Ovary (tissue), 7 donors: ENCODE measurements at regions not wholly inside any gene's neighbourhood (a gene's known extent, or its start where the extent isn't known, plus 50 kb on each side); places are given as distances from the start of the nearest gene placed in this dataset.
"Not testable (repeated sequence)": the region's sequence is repeated elsewhere in the genome, so short reads cannot be mapped to it uniquely, and the experiment has no call there.

Experiments
- DNase-seq, 5 donors: peaks; one replicate each; pipeline ENCODE4 v3.0.0-alpha.2; 2019 to 2020
- H3K27ac ChIP-seq, 2 donors: fragments of 200-600 bp; one replicate each; pipeline versions ENCODE4 v1.5.1 to v1.8.0; 2019 to 2022
- H3K27me3 ChIP-seq: fragments of 200-600 bp; one replicate; pipeline ENCODE4 v1.8.0; 2022
- H3K36me3 ChIP-seq: fragments of 200-600 bp; sonication (generic); one replicate; pipeline ENCODE4 v1.5.1; 2019
- H3K4me1 ChIP-seq: one replicate; pipeline ENCODE4 v1.8.1; 2013; ENCODE audit warnings: mild to moderate bottlenecking, moderate library complexity; ENCODE audit not compliant: insufficient read depth
- H3K4me3 ChIP-seq: fragments of 200-600 bp; sonication (generic); one replicate; pipeline ENCODE4 v1.5.1; 2017
- H3K9me3 ChIP-seq, 2 donors: fragments of 200-600 bp in 1 of 2; sonication (generic) in 1 of 2; one replicate each; pipeline versions ENCODE4 v1.5.1 to v1.8.1; 2013 to 2019; ENCODE audit warnings: mild to moderate bottlenecking in 1 of 2, moderate library complexity in 1 of 2
- CTCF ChIP-seq, 3 donors: fragments of 450-650 bp in 2 of 3; fragments of 200-600 bp in 1 of 3; IDR thresholded peaks; one replicate each; pipeline versions ENCODE4 v1.5.1 to v1.8.0; 2016 to 2022; ENCODE audit warnings: antibody characterized with exemption in 3 of 3, mild to moderate bottlenecking in 1 of 3
- EP300 ChIP-seq: sonication (generic); formaldehyde crosslinking; IDR thresholded peaks from one replicate; pipeline ENCODE4 v1.6.1; 2017; ENCODE audit warnings: antibody characterized with exemption
- POLR2A ChIP-seq: fragments of 450-650 bp; IDR thresholded peaks from one replicate; pipeline ENCODE4 v1.6.1; 2017; ENCODE audit warnings: antibody characterized with exemption, mild to moderate bottlenecking, moderate library complexity
- WGBS, 3 donors: extraction: QIAGEN DNeasy Blood & Tissue Kit in 1 of 3; methylation state at CpG; one replicate each; pipeline versions ENCODE4 v1.1.5 to v1.1.7; 2013 to 2017; 5-methylcytosine and 5-hydroxymethylcytosine counted together
- intact Hi-C, 4 donors: fragments of 100-400 bp; cut with DNase I; formaldehyde crosslinking; loops; one replicate each; pipeline versions ENCODE4 v1.11.0 to v1.15.1; 2022 to 2023
- donor health status: DM: no; HTN: no; CAD: no; lungs with moderate emphysema.
- donor health status: DM: no; HTN: no; CAD: no.
- donor health status: Bipolar disorder and iron deficiency.
- donor health status: DM: no; HTN: no; CAD: no.
- donor health status: DM: yes; HTN: yes; CAD: no.

- no peaks in the 10 kb centered on the region for H3K9me3 ChIP-seq
- DNase-seq = no peak
- H3K27ac ChIP-seq = no peak overlapping the region
- no peak overlapping the region for H3K4me3 ChIP-seq
- H3K36me3 ChIP-seq = no peaks in the 10 kb centered on the region
- WGBS, 3 donors = 66 to 78% (median 73%) methylated on average over 7 of the region's 7 CpGs
- no peak for TF ChIP-seq CTCF (IDR thresholded peaks at IDR 0.05)
- TF ChIP-seq POLR2A = no peak
- no peak for TF ChIP-seq EP300
- no peaks in the 10 kb centered on the region for H3K4me1 ChIP-seq
- no peaks in the 10 kb centered on the region for H3K27me3 ChIP-seq
- intact Hi-C loops = no loop called here
These were observed 340.5 kb downstream of the VRK1 start for GRCh38 chr14:97137705-97138104.

GRCh38 chr14:97138801-97139200 lies 341.6 kb downstream of the VRK1 start:
- no peaks in the 10 kb centered on the region for H3K36me3 ChIP-seq
- WGBS, 3 donors = 67 to 73% (median 70%) methylated on average over 4 of the region's 4 CpGs
- H3K27me3 ChIP-seq = no peaks in the 10 kb centered on the region
- no peak overlapping the region for H3K27ac ChIP-seq
- H3K9me3 ChIP-seq = no peaks in the 10 kb centered on the region
- intact Hi-C loops = no loop called here
- no peak for TF ChIP-seq POLR2A
- TF ChIP-seq CTCF (IDR thresholded peaks at IDR 0.05) = no peak
- TF ChIP-seq EP300 = no peak
- DNase-seq = no peak
- no peaks in the 10 kb centered on the region for H3K4me1 ChIP-seq
- H3K4me3 ChIP-seq = no peak overlapping the region

- DNase-seq = no peak
- Histone ChIP-seq H3K4me3 (no peak overlapping the region), H3K9me3 (no peaks in the 10 kb centered on the region), H3K27ac (no peak overlapping the region), H3K27me3 (no peaks in the 10 kb centered on the region), H3K36me3 (no peaks in the 10 kb centered on the region), H3K4me1 (no peaks in the 10 kb centered on the region)
- 89 to 96% (median 91%) methylated on average over 1 of the region's 1 CpG for WGBS, 3 donors
- TF ChIP-seq EP300 = no peak
- no peak for TF ChIP-seq POLR2A
- TF ChIP-seq CTCF (IDR thresholded peaks at IDR 0.05) = no peak
- intact Hi-C loops = no loop called here
These were observed 345.8 kb downstream of the VRK1 start for GRCh38 chr14:97143011-97143410.

DNA sequence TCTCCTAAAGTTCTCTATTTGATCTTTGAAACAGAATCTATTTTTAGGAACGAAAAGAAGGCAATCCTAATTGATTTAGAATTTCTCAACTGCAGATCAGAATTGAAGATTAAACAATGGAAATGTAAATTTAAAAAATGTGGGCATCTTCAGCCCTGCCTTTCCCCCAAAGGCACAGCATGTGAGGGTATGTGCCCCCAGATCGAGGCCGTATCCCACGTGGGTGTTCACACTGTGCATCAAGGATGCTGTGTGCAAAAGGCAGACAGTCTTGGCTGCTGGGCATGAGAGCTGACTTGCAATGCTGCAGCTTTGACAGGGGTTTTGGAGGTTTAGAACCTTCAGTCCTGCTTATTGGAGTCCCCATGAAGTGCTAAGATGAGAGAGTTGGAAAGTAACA lies 346.3 kb downstream of the VRK1 start:
- Histone ChIP-seq H3K27ac (no peak overlapping the region), H3K36me3 (no peaks in the 10 kb centered on the region), H3K4me1 (no peaks in the 10 kb centered on the region), H3K9me3 (no peaks in the 10 kb centered on the region), H3K4me3 (no peak overlapping the region), H3K27me3 (no peaks in the 10 kb centered on the region)
- TF ChIP-seq CTCF (IDR thresholded peaks at IDR 0.05) (no peak), POLR2A (no peak), EP300 (no peak)
- no peak for DNase-seq
- 55 to 69% (median 56%) methylated on average over 4 of the region's 4 CpGs for WGBS, 3 donors
- intact Hi-C loops = no loop called here

GRCh38 chr14:97148021-97148420 lies 350.8 kb downstream of the VRK1 start:
- DNase-seq, H3K27ac ChIP-seq, intact Hi-C loops, H3K4me1 ChIP-seq, H3K27me3 ChIP-seq, H3K4me3 ChIP-seq, H3K9me3 ChIP-seq, H3K36me3 ChIP-seq: not testable (repeated sequence)
